ENCODE measurements at regions not wholly inside any gene's neighbourhood (a gene's known extent, or its start where the extent isn't known, plus 50 kb on each side); places are given as distances from the start of the nearest gene placed in this dataset.

DNA sequence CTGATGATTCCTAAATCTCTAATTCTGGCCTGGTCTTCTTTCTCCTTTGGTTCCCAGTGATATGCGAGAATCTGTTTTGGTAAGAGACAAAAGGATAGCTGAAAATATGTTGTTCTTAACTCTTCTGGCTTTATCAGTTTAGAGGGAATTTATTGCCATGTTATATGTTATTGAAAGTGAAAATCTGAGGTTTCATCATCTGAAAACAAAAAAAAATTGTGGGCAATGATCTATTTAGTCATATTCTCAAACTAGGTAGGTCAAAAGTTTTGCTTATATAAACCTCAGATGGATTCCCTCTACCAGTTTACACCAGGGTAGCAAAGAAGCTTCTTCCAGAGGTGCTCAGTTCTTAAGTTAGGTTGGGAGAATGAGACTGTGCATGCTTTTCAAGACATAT is 103.6 kb downstream of the ITM2A start (continued):
- TF ChIP-seq HOXB5 (CRISPR knock-in tag; IDR thresholded peaks at IDR 0.05) (no peak), NFE2L2 (conservative IDR thresholded peaks at IDR 0.05; ENCODE audit: low read length) (no peak)
- TF ChIP-seq, protein P1, sequence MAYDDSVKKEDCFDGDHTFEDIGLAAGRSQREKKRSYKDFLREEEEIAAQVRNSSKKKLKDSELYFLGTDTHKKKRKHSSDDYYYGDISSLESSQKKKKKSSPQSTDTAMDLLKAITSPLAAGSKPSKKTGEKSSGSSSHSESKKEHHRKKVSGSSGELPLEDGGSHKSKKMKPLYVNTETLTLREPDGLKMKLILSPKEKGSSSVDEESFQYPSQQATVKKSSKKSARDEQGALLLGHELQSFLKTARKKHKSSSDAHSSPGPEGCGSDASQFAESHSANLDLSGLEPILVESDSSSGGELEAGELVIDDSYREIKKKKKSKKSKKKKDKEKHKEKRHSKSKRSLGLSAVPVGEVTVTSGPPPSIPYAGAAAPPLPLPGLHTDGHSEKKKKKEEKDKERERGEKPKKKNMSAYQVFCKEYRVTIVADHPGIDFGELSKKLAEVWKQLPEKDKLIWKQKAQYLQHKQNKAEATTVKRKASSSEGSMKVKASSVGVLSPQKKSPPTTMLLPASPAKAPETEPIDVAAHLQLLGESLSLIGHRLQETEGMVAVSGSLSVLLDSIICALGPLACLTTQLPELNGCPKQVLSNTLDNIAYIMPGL (CRISPR knock-in tag; IDR thresholded peaks at IDR 0.05; ENCODE audit: borderline replicate concordance) = no peak

DNA sequence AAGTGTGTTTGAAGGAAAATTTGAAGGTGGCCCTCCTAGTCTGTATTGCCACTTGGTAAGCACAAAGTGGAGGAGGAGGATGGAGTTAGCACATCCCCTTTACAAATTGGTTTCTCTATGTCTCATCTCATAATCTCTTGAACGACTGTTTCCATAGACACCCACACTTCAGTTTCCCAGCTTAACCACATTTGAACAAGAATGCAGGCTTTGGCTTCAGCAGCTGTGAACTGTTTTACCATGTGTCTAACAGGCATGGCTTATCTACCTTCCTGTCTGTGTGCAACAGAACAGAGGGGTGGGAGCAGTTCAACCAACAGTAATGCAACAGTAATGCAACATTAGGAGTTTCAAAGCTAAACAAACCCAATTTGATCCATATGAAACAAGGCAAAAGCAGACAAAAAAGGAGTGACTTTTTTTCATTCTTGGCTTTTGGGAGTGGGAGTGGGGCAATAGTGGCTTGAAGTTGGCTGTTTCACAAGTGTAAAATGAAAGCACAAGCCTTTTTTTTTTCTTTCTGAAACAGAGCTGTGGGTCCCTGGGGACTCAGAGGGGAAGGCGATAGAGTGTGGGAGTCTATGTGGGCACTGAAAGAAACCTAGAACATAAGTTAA is 108.0 kb downstream of the ITM2A start:
- Histone ChIP-seq H3K4me2 (no peak overlapping the region), H3K4me1 (no peaks in the 10 kb centered on the region), H3K4me3 (no peak overlapping the region), H3K9me3 (no peaks in the 10 kb centered on the region), H3K27ac (no peak overlapping the region)
- TF ChIP-seq ZFP36 (IDR thresholded peaks at IDR 0.05; ENCODE audit: borderline replicate concordance, partially characterized antibody) (no peak), RARB (CRISPR knock-in tag; IDR thresholded peaks at IDR 0.05) (no peak), EP300 (IDR thresholded peaks at IDR 0.05) (no peak), FOXS1 (CRISPR knock-in tag; IDR thresholded peaks at IDR 0.05) (no peak), MAZ (IDR thresholded peaks at IDR 0.05; ENCODE audit: borderline replicate concordance, low read depth, low read length) (no peak), SREBF2 (IDR thresholded peaks at IDR 0.05) (no peak), ZSCAN20 (CRISPR knock-in tag; IDR thresholded peaks at IDR 0.05) (no peak), HOXB13 (CRISPR knock-in tag; IDR thresholded peaks at IDR 0.05; ENCODE audit: low read depth) (no peak), FOSL2 (IDR thresholded peaks at IDR 0.05) (no peak), FOSL2 (CRISPR knock-in tag; IDR thresholded peaks at IDR 0.05) (no peak)
- TF ChIP-seq, protein P2, sequence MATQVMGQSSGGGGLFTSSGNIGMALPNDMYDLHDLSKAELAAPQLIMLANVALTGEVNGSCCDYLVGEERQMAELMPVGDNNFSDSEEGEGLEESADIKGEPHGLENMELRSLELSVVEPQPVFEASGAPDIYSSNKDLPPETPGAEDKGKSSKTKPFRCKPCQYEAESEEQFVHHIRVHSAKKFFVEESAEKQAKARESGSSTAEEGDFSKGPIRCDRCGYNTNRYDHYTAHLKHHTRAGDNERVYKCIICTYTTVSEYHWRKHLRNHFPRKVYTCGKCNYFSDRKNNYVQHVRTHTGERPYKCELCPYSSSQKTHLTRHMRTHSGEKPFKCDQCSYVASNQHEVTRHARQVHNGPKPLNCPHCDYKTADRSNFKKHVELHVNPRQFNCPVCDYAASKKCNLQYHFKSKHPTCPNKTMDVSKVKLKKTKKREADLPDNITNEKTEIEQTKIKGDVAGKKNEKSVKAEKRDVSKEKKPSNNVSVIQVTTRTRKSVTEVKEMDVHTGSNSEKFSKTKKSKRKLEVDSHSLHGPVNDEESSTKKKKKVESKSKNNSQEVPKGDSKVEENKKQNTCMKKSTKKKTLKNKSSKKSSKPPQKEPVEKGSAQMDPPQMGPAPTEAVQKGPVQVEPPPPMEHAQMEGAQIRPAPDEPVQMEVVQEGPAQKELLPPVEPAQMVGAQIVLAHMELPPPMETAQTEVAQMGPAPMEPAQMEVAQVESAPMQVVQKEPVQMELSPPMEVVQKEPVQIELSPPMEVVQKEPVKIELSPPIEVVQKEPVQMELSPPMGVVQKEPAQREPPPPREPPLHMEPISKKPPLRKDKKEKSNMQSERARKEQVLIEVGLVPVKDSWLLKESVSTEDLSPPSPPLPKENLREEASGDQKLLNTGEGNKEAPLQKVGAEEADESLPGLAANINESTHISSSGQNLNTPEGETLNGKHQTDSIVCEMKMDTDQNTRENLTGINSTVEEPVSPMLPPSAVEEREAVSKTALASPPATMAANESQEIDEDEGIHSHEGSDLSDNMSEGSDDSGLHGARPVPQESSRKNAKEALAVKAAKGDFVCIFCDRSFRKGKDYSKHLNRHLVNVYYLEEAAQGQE (IDR thresholded peaks at IDR 0.05) = no peak
- TF ChIP-seq, protein P3, sequence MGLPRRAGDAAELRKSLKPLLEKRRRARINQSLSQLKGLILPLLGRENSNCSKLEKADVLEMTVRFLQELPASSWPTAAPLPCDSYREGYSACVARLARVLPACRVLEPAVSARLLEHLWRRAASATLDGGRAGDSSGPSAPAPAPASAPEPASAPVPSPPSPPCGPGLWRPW (IDR thresholded peaks at IDR 0.05) = no peak
- FAIRE-seq (no peak), ATAC-seq (no peak), DNase-seq (ENCODE audit: low read depth in 1 of 2, low spot score in 1 of 2) (no peak)
- CTCF ChIA-PET = no interaction called here
- WGBS (ENCODE audit: missing lambda C conversion rate) = 10% methylated on average over 2 of the region's 2 CpGs
- POLR2A ChIA-PET = no interaction called here

DNA sequence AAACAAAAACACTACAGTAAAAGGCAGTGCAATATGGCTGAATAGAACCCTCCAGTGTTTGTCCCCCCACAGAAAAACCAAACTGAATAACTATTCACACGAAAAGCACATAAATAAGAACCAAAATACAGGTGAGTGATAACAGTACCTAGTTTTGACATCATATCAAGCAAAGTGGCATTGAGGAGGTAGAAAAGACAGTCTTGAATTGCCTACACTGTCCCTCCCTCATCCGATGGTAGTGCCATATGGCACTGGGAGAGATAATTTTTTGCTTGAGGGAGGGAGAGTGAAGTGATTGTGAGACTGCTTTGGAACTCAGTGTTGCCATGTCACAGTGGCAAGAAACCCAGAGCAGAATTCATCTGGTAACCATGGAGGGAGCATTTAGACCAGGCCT is 99.2 kb downstream of the GPR174 start:
- Histone ChIP-seq H3K4me3 (no peak overlapping the region), H3K27ac (no peak overlapping the region), H3K9me3 (no peaks in the 10 kb centered on the region), H3K4me1 (no peaks in the 10 kb centered on the region), H3K4me2 (no peak overlapping the region)
- ATAC-seq (no peak), FAIRE-seq (no peak), DNase-seq (ENCODE audit: low read depth in 1 of 2, low spot score in 1 of 2) (no peak)
- 4% methylated on average over 2 of the region's 2 CpGs for WGBS (ENCODE audit: missing lambda C conversion rate)
- ChIA-PET POLR2A (no interaction called here), CTCF (no interaction called here)
- TF ChIP-seq RFX5 (IDR thresholded peaks at IDR 0.05) (no peak), SMC3 (IDR thresholded peaks at IDR 0.05) (no peak), POLR2A (IDR thresholded peaks at IDR 0.05; ENCODE audit: low read length) (no peak), CHD4 (IDR thresholded peaks at IDR 0.05; ENCODE audit: borderline replicate concordance) (no peak), CBX2 (IDR thresholded peaks at IDR 0.05; ENCODE audit: borderline replicate concordance, low read depth) (no peak), KDM5A (IDR thresholded peaks at IDR 0.05) (no peak), TFCP2L1 (CRISPR knock-in tag; IDR thresholded peaks at IDR 0.05) (no peak)
- TF ChIP-seq, protein P2 (IDR thresholded peaks at IDR 0.05) = no peak
- TF ChIP-seq, protein P3 (IDR thresholded peaks at IDR 0.05) = no peak
- TF ChIP-seq, protein P4, sequence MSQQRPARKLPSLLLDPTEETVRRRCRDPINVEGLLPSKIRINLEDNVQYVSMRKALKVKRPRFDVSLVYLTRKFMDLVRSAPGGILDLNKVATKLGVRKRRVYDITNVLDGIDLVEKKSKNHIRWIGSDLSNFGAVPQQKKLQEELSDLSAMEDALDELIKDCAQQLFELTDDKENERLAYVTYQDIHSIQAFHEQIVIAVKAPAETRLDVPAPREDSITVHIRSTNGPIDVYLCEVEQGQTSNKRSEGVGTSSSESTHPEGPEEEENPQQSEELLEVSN (IDR thresholded peaks at IDR 0.05; ENCODE audit: borderline replicate concordance, low read depth) = no peak
- TF ChIP-seq, protein P5, sequence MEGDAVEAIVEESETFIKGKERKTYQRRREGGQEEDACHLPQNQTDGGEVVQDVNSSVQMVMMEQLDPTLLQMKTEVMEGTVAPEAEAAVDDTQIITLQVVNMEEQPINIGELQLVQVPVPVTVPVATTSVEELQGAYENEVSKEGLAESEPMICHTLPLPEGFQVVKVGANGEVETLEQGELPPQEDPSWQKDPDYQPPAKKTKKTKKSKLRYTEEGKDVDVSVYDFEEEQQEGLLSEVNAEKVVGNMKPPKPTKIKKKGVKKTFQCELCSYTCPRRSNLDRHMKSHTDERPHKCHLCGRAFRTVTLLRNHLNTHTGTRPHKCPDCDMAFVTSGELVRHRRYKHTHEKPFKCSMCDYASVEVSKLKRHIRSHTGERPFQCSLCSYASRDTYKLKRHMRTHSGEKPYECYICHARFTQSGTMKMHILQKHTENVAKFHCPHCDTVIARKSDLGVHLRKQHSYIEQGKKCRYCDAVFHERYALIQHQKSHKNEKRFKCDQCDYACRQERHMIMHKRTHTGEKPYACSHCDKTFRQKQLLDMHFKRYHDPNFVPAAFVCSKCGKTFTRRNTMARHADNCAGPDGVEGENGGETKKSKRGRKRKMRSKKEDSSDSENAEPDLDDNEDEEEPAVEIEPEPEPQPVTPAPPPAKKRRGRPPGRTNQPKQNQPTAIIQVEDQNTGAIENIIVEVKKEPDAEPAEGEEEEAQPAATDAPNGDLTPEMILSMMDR (IDR thresholded peaks at IDR 0.05) = no peak

All from A549 (cell line).